H9 (cell line): ENCODE measurements at regions not wholly inside any gene's neighbourhood (a gene's known extent, or its start where the extent isn't known, plus 50 kb on each side); places are given as distances from the start of the nearest gene placed in this dataset.

ENCODE experiments used
- DNase-seq: peaks from one replicate; pipeline ENCODE4 v3.0.0-alpha.2; 2017
- H2AFZ ChIP-seq: one replicate; pipeline ENCODE4 v1.6.1; 2013; ENCODE audit warnings: mild to moderate bottlenecking, low read length, control low read depth, moderate library complexity
- H2AK5ac ChIP-seq: 2 replicates; pipeline ENCODE4 v1.6.1; 2013; ENCODE audit warnings: low read length, control low read depth, mixed read lengths; ENCODE audit not compliant: insufficient read length
- H2BK120ac ChIP-seq: one replicate; pipeline ENCODE4 v1.6.1; 2013; ENCODE audit warnings: low read depth, mild to moderate bottlenecking, low read length, control low read depth, inconsistent platforms; ENCODE audit not compliant: poor library complexity, severe bottlenecking
- H2BK12ac ChIP-seq: 2 replicates; pipeline ENCODE4 v1.6.1; 2013; ENCODE audit warnings: low read length, control low read depth, mixed read lengths, low read depth; ENCODE audit not compliant: insufficient read length
- H2BK15ac ChIP-seq: 2 replicates; pipeline ENCODE4 v1.6.1; 2013; ENCODE audit warnings: low read depth, low read length, control low read depth
- H2BK20ac ChIP-seq: one replicate; pipeline ENCODE4 v1.6.1; 2013; ENCODE audit warnings: low read depth, mild to moderate bottlenecking, low read length, control low read depth, inconsistent platforms; ENCODE audit not compliant: poor library complexity, severe bottlenecking
- H2BK5ac ChIP-seq: 2 replicates; pipeline ENCODE4 v1.6.1; 2013; ENCODE audit warnings: low read length, control low read depth, mixed read lengths; ENCODE audit not compliant: insufficient read length
- H3K14ac ChIP-seq: 2 replicates; pipeline ENCODE4 v1.6.1; 2013; ENCODE audit warnings: low read length, control low read depth; ENCODE audit not compliant: insufficient read depth
- H3K18ac ChIP-seq: 2 replicates; pipeline ENCODE4 v1.6.1; 2013; ENCODE audit warnings: low read depth, mild to moderate bottlenecking, mixed read lengths, low read length, control low read depth; ENCODE audit not compliant: insufficient read length
- H3K23ac ChIP-seq: 2 replicates; pipeline ENCODE4 v1.6.1; 2013; ENCODE audit warnings: low read length, control low read depth, mixed read lengths, low read depth; ENCODE audit not compliant: insufficient read length
- H3K23me2 ChIP-seq: 2 replicates; pipeline ENCODE4 v1.6.1; 2013; ENCODE audit warnings: low read depth, mild to moderate bottlenecking, mixed read lengths, low read length, control low read depth; ENCODE audit not compliant: insufficient read length, poor library complexity, severe bottlenecking
- H3K27ac ChIP-seq: 2 replicates; pipeline ENCODE4 v1.5.1; 2013; ENCODE audit warnings: low read length, control low read depth, mixed read lengths, low read depth; ENCODE audit not compliant: insufficient read length
- H3K27me3 ChIP-seq: 2 replicates; pipeline ENCODE4 v1.6.1; 2013; ENCODE audit warnings: low read length, control low read depth, inconsistent platforms; ENCODE audit not compliant: insufficient read depth
- H3K4ac ChIP-seq: 2 replicates; pipeline ENCODE4 v1.6.1; 2013; ENCODE audit warnings: low read depth, mild to moderate bottlenecking, control low read depth, inconsistent platforms, low read length, moderate library complexity
- H3K4me1 ChIP-seq: 2 replicates; pipeline ENCODE4 v1.6.1; 2013; ENCODE audit warnings: low read length, control low read depth, inconsistent platforms; ENCODE audit not compliant: insufficient read depth
- H3K4me2 ChIP-seq: 2 replicates; pipeline ENCODE4 v1.6.1; 2013; ENCODE audit warnings: low read length, control low read depth, mixed read lengths; ENCODE audit not compliant: insufficient read length, insufficient read depth
- H3K56ac ChIP-seq: 2 replicates; pipeline ENCODE4 v1.6.1; 2013; ENCODE audit warnings: low read depth, mild to moderate bottlenecking, mixed read lengths, low read length, control low read depth; ENCODE audit not compliant: insufficient read length
- H3K79me1 ChIP-seq: 2 replicates; pipeline ENCODE4 v1.6.1; 2013; ENCODE audit warnings: low read depth, mild to moderate bottlenecking, moderate library complexity, low read length, control low read depth, inconsistent platforms; ENCODE audit not compliant: insufficient read depth, poor library complexity, severe bottlenecking
- H3K79me2 ChIP-seq: 2 replicates; pipeline ENCODE4 v1.6.1; 2013; ENCODE audit warnings: low read length, control low read depth, inconsistent platforms; ENCODE audit not compliant: insufficient read depth
- H3K9ac ChIP-seq: 2 replicates; pipeline ENCODE4 v1.6.1; 2013; ENCODE audit warnings: low read length, control low read depth, mixed read lengths; ENCODE audit not compliant: insufficient read length; ENCODE audit errors: extremely low read depth
- H3K9me3 ChIP-seq: one replicate; pipeline ENCODE4 v1.6.1; 2013; ENCODE audit warnings: low read depth, low read length, inconsistent platforms; ENCODE audit not compliant: control insufficient read depth
- H3T11ph ChIP-seq: one replicate; pipeline ENCODE4 v1.6.1; 2013; ENCODE audit warnings: mild to moderate bottlenecking, low read length, control low read depth, inconsistent platforms
- H4K20me1 ChIP-seq: one replicate; pipeline ENCODE4 v1.6.1; 2013; ENCODE audit not compliant: control insufficient read depth, insufficient read length, insufficient read depth
- H4K5ac ChIP-seq: 2 replicates; pipeline ENCODE4 v1.6.1; 2013; ENCODE audit warnings: low read depth, mild to moderate bottlenecking, mixed read lengths, low read length, control low read depth; ENCODE audit not compliant: insufficient read length
- H4K8ac ChIP-seq: replicated peaks from 2 replicates; pipeline ENCODE4 v1.6.1; 2013; ENCODE audit warnings: low read length, control low read depth, mixed read lengths, low read depth; ENCODE audit not compliant: insufficient read length
- H4K91ac ChIP-seq: 2 replicates; pipeline ENCODE4 v1.6.1; 2013; ENCODE audit warnings: low read depth, mild to moderate bottlenecking, moderate library complexity, mixed read lengths, low read length, control low read depth; ENCODE audit not compliant: insufficient read length
- H3K27ac Mint-ChIP-seq, 3 experiments: 2 replicates in 2 of 3; 3 replicates in 1 of 3; pipeline ENCODE4 v1.8.0; 2020 to 2021; ENCODE audit warnings: mixed read lengths in 3 of 3, mild to moderate bottlenecking in 1 of 3, moderate library complexity in 1 of 3
- H3K27me3 Mint-ChIP-seq: 2 replicates; pipeline ENCODE4 v1.8.0; 2021; ENCODE audit warnings: low read depth, mild to moderate bottlenecking, moderate library complexity, mixed read lengths
- H3K36me3 Mint-ChIP-seq, 3 experiments: 2 replicates in 2 of 3; 3 replicates in 1 of 3; pipeline ENCODE4 v1.8.0; 2020 to 2021; ENCODE audit warnings: low read depth in 3 of 3, mixed read lengths in 3 of 3; ENCODE audit not compliant: insufficient read depth in 1 of 3
- H3K4me1 Mint-ChIP-seq, 2 experiments: 2 replicates each; pipeline ENCODE4 v1.8.0; 2020; ENCODE audit warnings: mixed read lengths in 2 of 2
- H3K4me3 Mint-ChIP-seq, 2 experiments: 2 replicates in 1 of 2; 3 replicates in 1 of 2; pipeline ENCODE4 v1.8.0; 2020 to 2021; ENCODE audit warnings: mild to moderate bottlenecking in 2 of 2, mixed read lengths in 2 of 2, moderate library complexity in 1 of 2
- H3K9me3 Mint-ChIP-seq, 2 experiments: 2 replicates in 1 of 2; 3 replicates in 1 of 2; pipeline ENCODE4 v1.8.0; 2020; ENCODE audit warnings: mild to moderate bottlenecking in 2 of 2, mixed read lengths in 2 of 2, moderate library complexity in 1 of 2
- CTCF ChIP-seq: fragments of 200-600 bp; sonication (generic); conservative IDR thresholded peaks from 3 replicates; pipeline ENCODE4 v1.8.0; 2021; ENCODE audit warnings: antibody characterized with exemption, mild to moderate bottlenecking
- WGBS: extraction: QIAGEN DNeasy Blood & Tissue Kit; methylation state at CpG from one replicate; pipeline ENCODE4 v1.1.7; 2013; ENCODE audit warnings: missing lambda C conversion rate, low lambda C conversion rate, mixed read lengths; ENCODE audit not compliant: insufficient read length; ENCODE audit errors: extremely low coverage; 5-methylcytosine and 5-hydroxymethylcytosine counted together

DNA sequence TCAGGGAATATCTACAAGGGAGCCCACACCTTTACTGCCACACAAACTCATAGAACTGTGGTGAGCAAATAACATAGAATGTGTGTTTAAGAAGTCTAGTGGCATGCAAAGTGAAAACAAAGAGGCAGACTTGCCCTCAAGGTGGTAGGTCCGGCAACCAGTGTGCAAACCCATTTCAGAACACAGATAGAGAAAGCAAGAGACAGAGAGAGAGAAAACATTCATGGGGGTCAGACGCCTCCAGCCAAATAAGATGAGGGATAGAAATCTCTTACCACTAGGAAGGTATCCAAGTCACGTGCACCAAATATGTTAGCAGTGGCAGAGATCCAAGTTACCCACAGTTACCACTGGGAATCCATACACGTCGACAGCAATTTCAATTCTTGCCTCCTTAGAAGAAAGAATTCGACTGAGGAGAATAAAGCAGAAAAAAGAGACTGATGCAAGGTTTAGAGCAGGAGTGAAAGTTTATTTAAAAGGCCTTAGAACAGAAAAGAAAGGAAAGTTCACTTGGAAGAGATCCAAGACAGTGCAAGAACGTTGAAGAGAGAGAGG is 252.8 kb downstream of the NAP1L3 start:
- Histone ChIP-seq H3K14ac (no peak overlapping the region), H3K9me3 (no peaks in the 10 kb centered on the region), H2BK12ac (no peak overlapping the region), H4K20me1 (no peaks in the 10 kb centered on the region), H3K4me2 (no peak overlapping the region), H2BK20ac (no peak overlapping the region), H3K27ac (no peak overlapping the region), H3K27me3 (no peaks in the 10 kb centered on the region), H3K4me1 (0 out of 2 replicates have a peak, but pooled peaks cover 2% of the 10 kb centered on the region), H3K9ac (no peak overlapping the region), H2BK5ac (no peak overlapping the region), H2AFZ (no peak overlapping the region), H3K79me2 (no peaks in the 10 kb centered on the region), H3K18ac (no peak overlapping the region), H3K23me2 (no peaks in the 10 kb centered on the region), H2BK120ac (no peak overlapping the region), H3K4ac (no peak overlapping the region), H2AK5ac (no peak overlapping the region), H4K8ac (no peak overlapping the region), H3K23ac (no peak overlapping the region), H3K79me1 (no peaks in the 10 kb centered on the region), H2BK15ac (no peak overlapping the region), H4K91ac (no peak overlapping the region), H3T11ph (no peak overlapping the region), H3K56ac (no peak overlapping the region), H4K5ac (no peak overlapping the region)
- Mint-ChIP-seq H3K27ac (no peak overlapping the region), H3K9me3 (peaks cover 0 to 3% of the 10 kb centered on the region in 2 experiments; a peak in 4 of 5 replicates), H3K4me1 (peaks cover 21 to 26% of the 10 kb centered on the region in 2 experiments), H3K36me3 (peaks cover 0 to 6% (median 0%) of the 10 kb centered on the region in 3 experiments; a peak in 3 of 7 replicates), H3K4me3 (no peak overlapping the region), H3K27me3 (no peaks in the 10 kb centered on the region)
- no CpG with 5 or more reads among the region's 7 CpGs for WGBS
- DNase-seq: no peak
- no peak for TF ChIP-seq CTCF
